ENCODE measurements at regions not wholly inside any gene's neighbourhood (a gene's known extent, or its start where the extent isn't known, plus 50 kb on each side); places are given as distances from the start of the nearest gene placed in this dataset.
"Not testable (repeated sequence)": the region's sequence is repeated elsewhere in the genome, so short reads cannot be mapped to it uniquely, and the experiment has no call there.

DNA sequence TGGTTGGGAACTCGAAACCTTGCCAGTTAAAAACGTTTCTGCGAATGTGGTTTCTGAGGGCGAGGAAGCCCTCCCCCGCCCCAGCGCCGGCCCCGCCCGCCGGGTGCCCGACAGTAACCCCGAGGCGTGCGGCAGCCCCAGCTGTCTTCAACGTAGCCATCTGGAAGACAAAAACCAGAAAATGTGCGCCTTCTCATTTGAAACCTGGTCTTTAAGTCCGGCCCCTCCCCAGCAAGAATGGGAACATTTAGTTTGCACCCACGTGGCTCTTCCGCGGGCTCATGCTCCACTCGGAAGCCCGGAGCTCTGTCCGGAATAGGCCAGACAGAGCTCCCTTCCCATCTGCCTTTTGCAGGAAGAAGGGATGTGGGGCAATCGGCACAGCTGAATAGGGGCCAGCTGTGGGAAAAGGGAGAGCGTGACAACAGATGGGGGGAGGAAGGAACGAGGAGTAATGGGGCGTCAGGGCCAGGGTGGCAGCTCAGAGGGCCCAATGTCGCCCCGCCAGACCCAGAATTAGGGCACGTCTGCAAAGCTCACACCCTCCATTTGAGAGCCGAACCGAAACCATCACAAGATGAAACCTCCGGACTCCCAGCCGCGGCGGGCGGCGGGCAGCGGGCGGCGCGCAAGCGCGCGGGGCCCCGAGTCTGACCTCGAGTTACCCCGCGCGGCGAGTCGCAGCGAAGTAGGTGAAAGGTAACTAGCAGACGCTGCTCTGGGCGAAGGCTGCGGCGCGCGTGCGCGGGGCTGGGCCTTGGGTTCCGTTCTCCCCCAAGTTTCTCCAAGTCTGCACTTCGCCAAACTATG, 63.4 kb upstream of the ABCA1 start:
- H3K4me3 ChIP-seq (ENCODE audit: low read depth in 1 of 2, low read length in 2 of 2), result peak overlapping the region; percentile 79 to 92
- H3K4me1 ChIP-seq (ENCODE audit: control insufficient read depth in 1 of 2, insufficient read depth in 2 of 2, low read length in 2 of 2), result peaks cover 23 to 31% of the 10 kb centered on the region in 2 donors
- peaks cover 0 to 5% of the 10 kb centered on the region in 2 donors for H3K27me3 ChIP-seq (ENCODE audit: control insufficient read depth in 1 of 2, insufficient read depth in 2 of 2, low read length in 2 of 2)
- H3K9me3 ChIP-seq (ENCODE audit: control insufficient read depth in 1 of 2, low read length in 2 of 2), result no peaks in the 10 kb centered on the region
- no peaks in the 10 kb centered on the region for H3K36me3 ChIP-seq (ENCODE audit: control insufficient read depth in 1 of 2, insufficient read depth in 2 of 2, low read length in 2 of 2)
- peak overlapping the region; percentile 84 for H3K27ac ChIP-seq (ENCODE audit: low read depth, low read length)
- peak overlapping the region; percentile 67 for H3K9ac ChIP-seq (ENCODE audit: low read depth in 1 of 2, low read length in 2 of 2)

- Histone ChIP-seq H3K9me3 (ENCODE audit: control insufficient read depth in 1 of 2, low read length in 2 of 2) (no peaks in the 10 kb centered on the region), H3K27ac (ENCODE audit: low read depth, low read length) (no peak overlapping the region), H3K4me3 (ENCODE audit: low read depth in 1 of 2, low read length in 2 of 2) (peak overlapping the region in 1 of 2 donors; percentile 79), H3K36me3 (ENCODE audit: control insufficient read depth in 1 of 2, insufficient read depth in 2 of 2, low read length in 2 of 2) (no peaks in the 10 kb centered on the region), H3K4me1 (ENCODE audit: control insufficient read depth in 1 of 2, insufficient read depth in 2 of 2, low read length in 2 of 2) (peaks cover 23 to 31% of the 10 kb centered on the region in 2 donors), H3K27me3 (ENCODE audit: control insufficient read depth in 1 of 2, insufficient read depth in 2 of 2, low read length in 2 of 2) (peaks cover 0 to 5% of the 10 kb centered on the region in 2 donors), H3K9ac (ENCODE audit: low read depth in 1 of 2, low read length in 2 of 2) (no peak overlapping the region)
Measured at GRCh38 chr9:104992659-104993058, 64.7 kb upstream of the ABCA1 start.

DNA sequence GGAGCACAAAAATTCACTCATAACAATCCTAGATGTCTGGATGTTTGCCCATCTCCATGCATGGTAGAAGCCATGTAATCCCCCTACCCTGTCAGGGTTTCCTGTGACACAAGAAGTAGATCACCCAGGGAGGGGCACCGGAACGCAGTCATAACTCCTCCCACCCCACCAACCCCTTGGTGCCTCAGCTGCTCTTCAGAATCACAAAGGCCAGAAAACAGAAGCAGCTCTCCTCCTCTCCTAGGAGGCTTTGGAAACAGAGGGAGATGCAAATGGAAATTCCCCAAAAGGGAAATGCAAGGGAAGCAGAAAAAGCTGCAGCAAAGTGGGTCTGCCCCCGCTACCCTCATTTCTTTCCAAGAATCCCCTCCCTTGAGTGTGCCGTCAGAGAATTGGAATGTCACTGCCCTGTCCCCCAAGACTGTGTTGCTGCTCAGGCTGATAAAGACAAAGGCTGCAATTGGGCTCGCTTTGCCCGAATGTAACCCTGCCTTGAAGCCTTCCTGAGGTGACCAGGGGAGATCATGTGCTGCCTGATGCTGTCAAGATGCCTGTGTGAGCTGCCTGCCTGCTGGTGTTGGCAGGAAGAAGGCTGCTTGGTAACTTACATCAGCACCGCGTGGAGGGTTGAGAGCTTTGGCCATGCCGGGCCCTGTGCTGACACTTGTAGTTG, 65.5 kb upstream of the ABCA1 start:
- H3K9ac ChIP-seq (ENCODE audit: low read depth in 1 of 2, low read length in 2 of 2), result no peak overlapping the region

GRCh38 chr9:104997536-104997935, 69.6 kb upstream of the ABCA1 start:
- Histone ChIP-seq H3K9me3 (ENCODE audit: control insufficient read depth in 1 of 2, low read length in 2 of 2) (no peaks in the 10 kb centered on the region), H3K36me3 (ENCODE audit: control insufficient read depth in 1 of 2, insufficient read depth in 2 of 2, low read length in 2 of 2) (no peaks in the 10 kb centered on the region), H3K4me3 (ENCODE audit: low read depth in 1 of 2, low read length in 2 of 2) (no peak overlapping the region), H3K27ac (ENCODE audit: low read depth, low read length) (no peak overlapping the region), H3K27me3 (ENCODE audit: control insufficient read depth in 1 of 2, insufficient read depth in 2 of 2, low read length in 2 of 2) (peaks cover 0 to 3% of the 10 kb centered on the region in 2 donors), H3K9ac (ENCODE audit: low read depth in 1 of 2, low read length in 2 of 2) (no peak overlapping the region), H3K4me1 (ENCODE audit: control insufficient read depth in 1 of 2, insufficient read depth in 2 of 2, low read length in 2 of 2) (peaks cover 12 to 15% of the 10 kb centered on the region in 2 donors)

More for the DNA sequence above, 65.5 kb upstream of the ABCA1 start:
- H3K9me3 ChIP-seq (ENCODE audit: control insufficient read depth in 1 of 2, low read length in 2 of 2), result no peaks in the 10 kb centered on the region
- no peak overlapping the region for H3K27ac ChIP-seq (ENCODE audit: low read depth, low read length)
- H3K4me3 ChIP-seq (ENCODE audit: low read depth in 1 of 2, low read length in 2 of 2), result no peak overlapping the region
- peaks cover 23 to 31% of the 10 kb centered on the region in 2 donors for H3K4me1 ChIP-seq (ENCODE audit: control insufficient read depth in 1 of 2, insufficient read depth in 2 of 2, low read length in 2 of 2)
- peaks cover 0 to 5% of the 10 kb centered on the region in 2 donors for H3K27me3 ChIP-seq (ENCODE audit: control insufficient read depth in 1 of 2, insufficient read depth in 2 of 2, low read length in 2 of 2)
- H3K36me3 ChIP-seq (ENCODE audit: control insufficient read depth in 1 of 2, insufficient read depth in 2 of 2, low read length in 2 of 2), result no peaks in the 10 kb centered on the region

DNA sequence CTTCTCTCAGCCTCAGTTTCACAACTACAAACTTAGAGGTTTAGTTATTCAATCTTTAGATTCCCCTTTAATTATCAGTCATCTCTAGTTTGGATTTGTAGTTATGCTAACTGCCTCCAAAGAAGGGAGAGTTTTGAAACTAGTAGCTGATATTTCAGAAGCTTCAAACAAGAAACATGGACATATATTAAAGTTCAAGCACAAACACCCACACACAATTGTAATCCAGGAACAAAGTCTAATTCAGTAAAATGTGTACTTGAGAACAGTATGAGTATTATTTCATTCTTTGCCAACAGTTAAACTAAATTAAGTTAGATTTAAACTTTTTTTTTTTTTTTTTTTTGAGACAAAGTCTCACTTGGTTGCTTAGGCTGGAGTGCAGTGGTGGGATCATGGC, 71.2 kb upstream of the ABCA1 start:
- Histone ChIP-seq H3K4me3 (ENCODE audit: low read depth in 1 of 2, low read length in 2 of 2) (no peak overlapping the region), H3K9me3 (ENCODE audit: control insufficient read depth in 1 of 2, low read length in 2 of 2) (no peaks in the 10 kb centered on the region), H3K27ac (ENCODE audit: low read depth, low read length) (no peak overlapping the region), H3K27me3 (ENCODE audit: control insufficient read depth in 1 of 2, insufficient read depth in 2 of 2, low read length in 2 of 2) (no peaks in the 10 kb centered on the region), H3K9ac (ENCODE audit: low read depth in 1 of 2, low read length in 2 of 2) (no peak overlapping the region), H3K36me3 (ENCODE audit: control insufficient read depth in 1 of 2, insufficient read depth in 2 of 2, low read length in 2 of 2) (no peaks in the 10 kb centered on the region), H3K4me1 (ENCODE audit: control insufficient read depth in 1 of 2, insufficient read depth in 2 of 2, low read length in 2 of 2) (peaks cover 0 to 5% of the 10 kb centered on the region in 2 donors)

GRCh38 chr9:105000529-105000928, 72.6 kb upstream of the ABCA1 start:
- H3K4me3 ChIP-seq (ENCODE audit: low read depth in 1 of 2, low read length in 2 of 2); H3K4me1 ChIP-seq (ENCODE audit: control insufficient read depth in 1 of 2, insufficient read depth in 2 of 2, low read length in 2 of 2); H3K9me3 ChIP-seq (ENCODE audit: control insufficient read depth in 1 of 2, low read length in 2 of 2); H3K9ac ChIP-seq (ENCODE audit: low read depth in 1 of 2, low read length in 2 of 2); H3K27me3 ChIP-seq (ENCODE audit: control insufficient read depth in 1 of 2, insufficient read depth in 2 of 2, low read length in 2 of 2); H3K27ac ChIP-seq (ENCODE audit: low read depth, low read length); H3K36me3 ChIP-seq (ENCODE audit: control insufficient read depth in 1 of 2, insufficient read depth in 2 of 2, low read length in 2 of 2): not testable (repeated sequence)

GRCh38 chr9:105004466-105005090, 76.6 kb upstream of the ABCA1 start:
- H3K4me1 ChIP-seq (ENCODE audit: control insufficient read depth in 1 of 2, insufficient read depth in 2 of 2, low read length in 2 of 2), result peaks cover 0 to 5% of the 10 kb centered on the region in 2 donors
- no peaks in the 10 kb centered on the region for H3K9me3 ChIP-seq (ENCODE audit: control insufficient read depth in 1 of 2, low read length in 2 of 2)
- no peaks in the 10 kb centered on the region for H3K27me3 ChIP-seq (ENCODE audit: control insufficient read depth in 1 of 2, insufficient read depth in 2 of 2, low read length in 2 of 2)
- H3K27ac ChIP-seq (ENCODE audit: low read depth, low read length), result no peak overlapping the region
- no peak overlapping the region for H3K4me3 ChIP-seq (ENCODE audit: low read depth in 1 of 2, low read length in 2 of 2)
- H3K9ac ChIP-seq (ENCODE audit: low read depth in 1 of 2, low read length in 2 of 2), result no peak overlapping the region
- no peaks in the 10 kb centered on the region for H3K36me3 ChIP-seq (ENCODE audit: control insufficient read depth in 1 of 2, insufficient read depth in 2 of 2, low read length in 2 of 2)

DNA sequence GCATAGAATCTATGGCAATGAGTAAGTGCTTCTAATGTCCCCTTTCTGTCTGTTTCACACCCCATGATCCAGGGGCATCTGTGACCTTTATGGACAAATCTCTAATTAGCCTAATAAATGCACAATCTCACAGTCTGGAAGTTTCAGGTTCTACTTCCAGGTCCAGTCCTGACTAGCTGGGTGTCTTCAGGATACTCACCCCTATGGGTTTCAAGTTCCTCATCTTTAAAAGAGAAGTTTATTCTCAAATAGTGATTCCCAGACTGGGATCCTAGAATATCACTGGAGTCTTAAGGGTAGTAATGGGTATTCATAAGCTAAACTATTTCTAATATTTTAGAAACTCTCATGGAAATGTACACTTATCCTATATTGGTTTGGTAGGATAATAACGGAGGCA, 77.2 kb upstream of the ABCA1 start:
- Histone ChIP-seq H3K4me3 (ENCODE audit: low read depth in 1 of 2, low read length in 2 of 2) (no peak overlapping the region), H3K9me3 (ENCODE audit: control insufficient read depth in 1 of 2, low read length in 2 of 2) (no peaks in the 10 kb centered on the region), H3K27ac (ENCODE audit: low read depth, low read length) (no peak overlapping the region), H3K9ac (ENCODE audit: low read depth in 1 of 2, low read length in 2 of 2) (no peak overlapping the region), H3K4me1 (ENCODE audit: control insufficient read depth in 1 of 2, insufficient read depth in 2 of 2, low read length in 2 of 2) (no peaks in the 10 kb centered on the region), H3K36me3 (ENCODE audit: control insufficient read depth in 1 of 2, insufficient read depth in 2 of 2, low read length in 2 of 2) (no peaks in the 10 kb centered on the region), H3K27me3 (ENCODE audit: control insufficient read depth in 1 of 2, insufficient read depth in 2 of 2, low read length in 2 of 2) (no peaks in the 10 kb centered on the region)

DNA sequence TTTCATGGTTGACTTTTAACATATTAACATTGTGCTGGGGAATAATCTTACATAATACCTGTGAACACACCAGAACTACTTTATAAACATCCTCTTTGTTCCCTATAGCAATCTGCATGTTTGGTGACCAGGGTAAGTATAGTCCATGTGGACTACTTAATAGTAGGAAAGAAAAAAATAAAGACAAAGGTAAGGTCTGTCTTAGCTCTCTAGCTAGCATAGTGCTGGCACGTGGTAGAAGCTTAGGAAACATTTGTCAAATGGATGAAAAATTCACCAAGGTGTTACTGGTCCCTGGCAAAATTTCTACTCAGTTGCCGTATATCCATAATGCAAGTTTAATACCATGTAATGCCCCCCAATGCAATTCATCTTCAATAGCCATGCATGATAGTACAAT, 78.6 kb upstream of the ABCA1 start:
- Histone ChIP-seq H3K4me3 (ENCODE audit: low read depth in 1 of 2, low read length in 2 of 2) (no peak overlapping the region), H3K27ac (ENCODE audit: low read depth, low read length) (no peak overlapping the region), H3K27me3 (ENCODE audit: control insufficient read depth in 1 of 2, insufficient read depth in 2 of 2, low read length in 2 of 2) (no peaks in the 10 kb centered on the region), H3K4me1 (ENCODE audit: control insufficient read depth in 1 of 2, insufficient read depth in 2 of 2, low read length in 2 of 2) (no peaks in the 10 kb centered on the region), H3K9me3 (ENCODE audit: control insufficient read depth in 1 of 2, low read length in 2 of 2) (no peaks in the 10 kb centered on the region), H3K36me3 (ENCODE audit: control insufficient read depth in 1 of 2, insufficient read depth in 2 of 2, low read length in 2 of 2) (no peaks in the 10 kb centered on the region), H3K9ac (ENCODE audit: low read depth in 1 of 2, low read length in 2 of 2) (no peak overlapping the region)

DNA sequence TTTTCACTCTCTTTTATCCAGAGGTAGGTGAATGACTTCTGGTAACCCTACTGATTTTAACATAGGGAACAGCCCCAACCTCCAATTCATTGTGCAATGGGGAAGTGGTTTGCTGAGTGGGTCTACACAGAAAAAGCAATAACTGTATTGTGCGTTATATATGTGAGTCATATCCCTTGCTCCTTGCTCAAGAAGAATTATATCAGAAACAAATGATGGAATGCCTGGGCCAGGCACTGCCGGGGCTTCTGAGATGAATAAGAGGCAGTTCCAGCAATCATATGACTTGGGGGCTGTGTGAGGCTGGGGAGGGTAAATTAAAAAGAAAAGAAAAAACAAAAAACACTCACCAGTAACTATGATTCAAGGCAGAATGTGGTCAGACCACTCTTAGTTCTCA, 79.2 kb upstream of the ABCA1 start:
- Histone ChIP-seq H3K4me3 (ENCODE audit: low read depth in 1 of 2, low read length in 2 of 2) (no peak overlapping the region), H3K27ac (ENCODE audit: low read depth, low read length) (no peak overlapping the region), H3K4me1 (ENCODE audit: control insufficient read depth in 1 of 2, insufficient read depth in 2 of 2, low read length in 2 of 2) (no peaks in the 10 kb centered on the region), H3K9me3 (ENCODE audit: control insufficient read depth in 1 of 2, low read length in 2 of 2) (no peaks in the 10 kb centered on the region), H3K27me3 (ENCODE audit: control insufficient read depth in 1 of 2, insufficient read depth in 2 of 2, low read length in 2 of 2) (no peaks in the 10 kb centered on the region), H3K36me3 (ENCODE audit: control insufficient read depth in 1 of 2, insufficient read depth in 2 of 2, low read length in 2 of 2) (no peaks in the 10 kb centered on the region), H3K9ac (ENCODE audit: low read depth in 1 of 2, low read length in 2 of 2) (no peak overlapping the region)

Data from duodenal mucosa (tissue), 2 donors.